GM12878 (cell line): ENCODE measurements at regions not wholly inside any gene's neighbourhood (a gene's known extent, or its start where the extent isn't known, plus 50 kb on each side); places are given as distances from the start of the nearest gene placed in this dataset.

ENCODE experiments used
- BACH1 ChIP-seq: fragments of 450-650 bp; IDR thresholded peaks from 2 replicates; pipeline ENCODE4 v1.6.1; 2017; ENCODE audit warnings: mild to moderate bottlenecking, borderline replicate concordance
- BRCA1 ChIP-seq: IDR thresholded peaks from 2 replicates; pipeline ENCODE4 v1.6.1; 2011; ENCODE audit warnings: low read depth, low read length, improper control_type of control experiment
- CTCF ChIP-seq, 3 experiments: IDR thresholded peaks in 2 of 3; conservative IDR thresholded peaks in 1 of 3; 2 replicates each; pipeline ENCODE4 v1.5.1; 2011; ENCODE audit warnings: low read depth in 3 of 3, low read length in 3 of 3, mild to moderate bottlenecking in 3 of 3, control low read depth in 2 of 3, moderate library complexity in 2 of 3, inconsistent platforms in 1 of 3, mixed read lengths in 1 of 3; ENCODE audit not compliant: control insufficient read depth in 2 of 3, insufficient read depth in 1 of 3; ENCODE audit errors: extremely low read depth in 1 of 3
- EZH2 ChIP-seq: IDR thresholded peaks from 2 replicates; pipeline ENCODE4 v1.6.1; 2012; ENCODE audit warnings: low read depth, mild to moderate bottlenecking, control low read depth, inconsistent platforms, low read length, borderline replicate concordance; ENCODE audit not compliant: control insufficient read depth
- POLR2AphosphoS5 ChIP-seq: IDR thresholded peaks from 2 replicates; pipeline ENCODE4 v1.6.1; 2011; ENCODE audit warnings: mild to moderate bottlenecking, low read length, inconsistent platforms
- RELA ChIP-seq: fragments of 450-650 bp; IDR thresholded peaks from 2 replicates; pipeline ENCODE4 v1.8.0; 2014; ENCODE audit warnings: borderline replicate concordance; ENCODE audit not compliant: partially characterized antibody
- SMAD1 ChIP-seq: fragments of 450-650 bp; IDR thresholded peaks from 2 replicates; pipeline ENCODE4 v1.6.1; 2018; ENCODE audit warnings: mild to moderate bottlenecking, low read depth; ENCODE audit not compliant: partially characterized antibody
- TAF1 ChIP-seq: IDR thresholded peaks from 2 replicates; pipeline ENCODE4 v1.6.1; 2011; ENCODE audit warnings: mild to moderate bottlenecking, low read depth, low read length, borderline replicate concordance
- ZZZ3 ChIP-seq: IDR thresholded peaks from 2 replicates; pipeline ENCODE4 v1.6.1; 2011; ENCODE audit warnings: low read depth; ENCODE audit not compliant: control insufficient read depth, insufficient read length
- TF ChIP-seq, protein P1 (sequence below): fragments of 450-650 bp; IDR thresholded peaks from 2 replicates; pipeline ENCODE4 v1.6.1; 2017; ENCODE audit warnings: mild to moderate bottlenecking, low read depth, inconsistent platforms; ENCODE audit not compliant: poor library complexity, severe bottlenecking

DNA sequence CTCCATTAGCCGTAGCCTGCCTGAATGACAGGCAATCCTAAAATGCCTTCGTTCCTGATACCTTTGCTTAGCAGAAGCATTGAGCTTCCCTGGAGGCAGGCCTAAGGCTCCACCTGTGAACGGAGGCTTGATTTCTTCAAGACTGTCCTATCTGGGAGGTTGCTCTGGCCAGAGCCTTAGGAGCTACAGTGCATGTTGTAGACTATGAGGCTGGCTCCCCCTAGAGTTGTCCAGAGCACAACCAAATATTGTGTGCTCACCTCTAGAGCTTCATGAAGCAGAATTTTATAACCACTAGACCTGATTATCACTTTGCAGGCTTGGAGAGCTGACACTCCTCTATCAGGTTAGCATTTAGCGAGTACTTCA, 217.8 kb downstream of the MAFB start:
- TF ChIP-seq, protein P1, sequence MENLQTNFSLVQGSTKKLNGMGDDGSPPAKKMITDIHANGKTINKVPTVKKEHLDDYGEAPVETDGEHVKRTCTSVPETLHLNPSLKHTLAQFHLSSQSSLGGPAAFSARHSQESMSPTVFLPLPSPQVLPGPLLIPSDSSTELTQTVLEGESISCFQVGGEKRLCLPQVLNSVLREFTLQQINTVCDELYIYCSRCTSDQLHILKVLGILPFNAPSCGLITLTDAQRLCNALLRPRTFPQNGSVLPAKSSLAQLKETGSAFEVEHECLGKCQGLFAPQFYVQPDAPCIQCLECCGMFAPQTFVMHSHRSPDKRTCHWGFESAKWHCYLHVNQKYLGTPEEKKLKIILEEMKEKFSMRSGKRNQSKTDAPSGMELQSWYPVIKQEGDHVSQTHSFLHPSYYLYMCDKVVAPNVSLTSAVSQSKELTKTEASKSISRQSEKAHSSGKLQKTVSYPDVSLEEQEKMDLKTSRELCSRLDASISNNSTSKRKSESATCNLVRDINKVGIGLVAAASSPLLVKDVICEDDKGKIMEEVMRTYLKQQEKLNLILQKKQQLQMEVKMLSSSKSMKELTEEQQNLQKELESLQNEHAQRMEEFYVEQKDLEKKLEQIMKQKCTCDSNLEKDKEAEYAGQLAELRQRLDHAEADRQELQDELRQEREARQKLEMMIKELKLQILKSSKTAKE, result no peak
- TF ChIP-seq BACH1 (no peak), RELA (no peak), POLR2AphosphoS5 (no peak), SMAD1 (no peak), BRCA1 (no peak), TAF1 (no peak), CTCF (IDR thresholded peaks at IDR 0.05 in 2 of 3, conservative IDR thresholded peaks at IDR 0.05 in 1 of 3; ENCODE audit: control insufficient read depth in 2 of 3, extremely low read depth in 1 of 3, insufficient read depth in 1 of 3, low read depth in 3 of 3, low read length in 3 of 3) (no peak; a peak in 1 of 6 replicates), EZH2 (no peak), ZZZ3 (no peak)
